ENCODE measurements at regions not wholly inside any gene's neighbourhood (a gene's known extent, or its start where the extent isn't known, plus 50 kb on each side); places are given as distances from the start of the nearest gene placed in this dataset.

- intact Hi-C loops (cut with micrococcal nuclease) = no loop called here
- Mint-ChIP-seq H3K27ac (no peak overlapping the region), H3K9me3 (peaks cover 3% of the 10 kb centered on the region), H3K36me3 (ENCODE audit: low read depth) (no peaks in the 10 kb centered on the region), H3K4me3 (no peak overlapping the region), H3K27me3 (no peaks in the 10 kb centered on the region), H3K4me1 (peaks cover 14% of the 10 kb centered on the region)
- TF ChIP-seq CTCF (IDR thresholded peaks at IDR 0.05) = no peak
- ATAC-seq (ENCODE audit: low read depth) = no peak
- no peak for DNase-seq
- CTCF ChIA-PET = no interaction called here
- POLR2A ChIA-PET = no interaction called here
Measured at GRCh38 chr4:14335872-14336271, 666.4 kb upstream of the CPEB2 start.

- H3K4me1 Mint-ChIP-seq = peaks cover 14% of the 10 kb centered on the region
- no peak for DNase-seq
- no peaks in the 10 kb centered on the region for H3K36me3 Mint-ChIP-seq (ENCODE audit: low read depth)
- H3K27me3 Mint-ChIP-seq = no peaks in the 10 kb centered on the region
- no peak for TF ChIP-seq CTCF (IDR thresholded peaks at IDR 0.05)
- H3K4me3 Mint-ChIP-seq = no peak overlapping the region
- intact Hi-C loops (cut with micrococcal nuclease) = no loop called here
- H3K9me3 Mint-ChIP-seq = peaks cover 3% of the 10 kb centered on the region
- no peak overlapping the region for H3K27ac Mint-ChIP-seq
- ATAC-seq (ENCODE audit: low read depth) = no peak
- POLR2A ChIA-PET = no interaction called here
- CTCF ChIA-PET = no interaction called here
Measured at GRCh38 chr4:14336656-14337055, 665.6 kb upstream of the CPEB2 start.

- Mint-ChIP-seq H3K4me3 (no peak overlapping the region), H3K27ac (no peak overlapping the region), H3K27me3 (no peaks in the 10 kb centered on the region), H3K9me3 (peaks cover 3% of the 10 kb centered on the region), H3K4me1 (peaks cover 14% of the 10 kb centered on the region), H3K36me3 (ENCODE audit: low read depth) (no peaks in the 10 kb centered on the region)
- ATAC-seq (ENCODE audit: low read depth) (no peak), DNase-seq (no peak)
- POLR2A ChIA-PET = no interaction called here
- no peak for TF ChIP-seq CTCF (IDR thresholded peaks at IDR 0.05)
- CTCF ChIA-PET = no interaction called here
- intact Hi-C loops (cut with micrococcal nuclease) = no loop called here
Measured at GRCh38 chr4:14337892-14338584, 664.2 kb upstream of the CPEB2 start.

- CTCF ChIA-PET = no interaction called here
- H3K9me3 Mint-ChIP-seq = peaks cover 3% of the 10 kb centered on the region
Measured at GRCh38 chr4:14338585-14339265, 663.6 kb upstream of the CPEB2 start.

More at GRCh38 chr4:14338585-14339265, 663.6 kb upstream of the CPEB2 start:
- Mint-ChIP-seq H3K27ac (no peak overlapping the region), H3K27me3 (no peaks in the 10 kb centered on the region), H3K4me3 (no peak overlapping the region), H3K4me1 (peaks cover 14% of the 10 kb centered on the region), H3K36me3 (ENCODE audit: low read depth) (no peaks in the 10 kb centered on the region)
- DNase-seq (no peak), ATAC-seq (ENCODE audit: low read depth) (no peak)
- TF ChIP-seq CTCF (IDR thresholded peaks at IDR 0.05) = no peak
- intact Hi-C loops (cut with micrococcal nuclease) = no loop called here
- POLR2A ChIA-PET = no interaction called here

Measured in activated B cell treated with CpG ODN at 0.5 μM for 24 hours (primary cell).